Urothelium cell line (cell line): ENCODE measurements at regions not wholly inside any gene's neighbourhood (a gene's known extent, or its start where the extent isn't known, plus 50 kb on each side); places are given as distances from the start of the nearest gene placed in this dataset.
A peak's percentile ranks its signal among the peaks of the same experiment; 100 is the strongest.

ENCODE experiments used
- DNase-seq: peaks from one replicate; pipeline ENCODE4 v3.0.0; 2011; ENCODE audit warnings: low spot score, mixed read lengths
- FAIRE-seq: peaks from 2 replicates; lab custom pipeline; 2011; peaks lifted over from hg19 to GRCh38; lab: Jason Lieb, UNC

GRCh38 chr15:95857758-95858157 lies 472.7 kb upstream of the NR2F2 start:
- FAIRE-seq: no peak
- no peak for DNase-seq

- FAIRE-seq: no peak
- no peak for DNase-seq
Observed at GRCh38 chr15:95860406-95860805, 470.1 kb upstream of the NR2F2 start.

- DNase-seq: no peak
- no peak for FAIRE-seq
Observed at GRCh38 chr15:95864467-95864886, 466.0 kb upstream of the NR2F2 start.

GRCh38 chr15:95865330-95865739 lies 465.2 kb upstream of the NR2F2 start:
- FAIRE-seq (no peak), DNase-seq (no peak)

- DNase-seq (no peak), FAIRE-seq (no peak)
Observed at GRCh38 chr15:95866711-95867440, 463.6 kb upstream of the NR2F2 start.

GRCh38 chr15:95868450-95868849 lies 462.1 kb upstream of the NR2F2 start:
- FAIRE-seq (no peak), DNase-seq (no peak)

GRCh38 chr15:95868970-95869369 lies 461.5 kb upstream of the NR2F2 start:
- FAIRE-seq (no peak), DNase-seq (no peak)

- DNase-seq (no peak), FAIRE-seq (no peak)
Observed at GRCh38 chr15:95869920-95870319, 460.6 kb upstream of the NR2F2 start.

- FAIRE-seq (no peak), DNase-seq (no peak)
Observed at GRCh38 chr15:95872366-95872771, 458.1 kb upstream of the NR2F2 start.

GRCh38 chr15:95874637-95875036 lies 455.9 kb upstream of the NR2F2 start:
- no peak for DNase-seq
- FAIRE-seq: no peak

GRCh38 chr15:95875121-95875643 lies 455.3 kb upstream of the NR2F2 start:
- peak; percentile 30 for DNase-seq
- no peak for FAIRE-seq

GRCh38 chr15:95880031-95880570 lies 450.4 kb upstream of the NR2F2 start:
- DNase-seq (no peak), FAIRE-seq (no peak)

- FAIRE-seq (no peak), DNase-seq (no peak)
Observed at GRCh38 chr15:95880630-95881029, 449.9 kb upstream of the NR2F2 start.

GRCh38 chr15:95883064-95883463 lies 447.4 kb upstream of the NR2F2 start:
- no peak for FAIRE-seq
- no peak for DNase-seq

GRCh38 chr15:95884276-95884675 lies 446.2 kb upstream of the NR2F2 start:
- DNase-seq (peak; percentile 10), FAIRE-seq (no peak)

- DNase-seq: no peak
- no peak for FAIRE-seq
Observed at GRCh38 chr15:95887666-95888390, 442.7 kb upstream of the NR2F2 start.

GRCh38 chr15:95888762-95889161 lies 441.7 kb upstream of the NR2F2 start:
- DNase-seq (no peak), FAIRE-seq (no peak)

- DNase-seq (no peak), FAIRE-seq (no peak)
Observed at GRCh38 chr15:95894407-95894956, 436.0 kb upstream of the NR2F2 start.

- no peak for FAIRE-seq
- DNase-seq: no peak
Observed at GRCh38 chr15:95895508-95895907, 435.0 kb upstream of the NR2F2 start.

- FAIRE-seq: no peak
- DNase-seq: no peak
Observed at GRCh38 chr15:95897651-95898050, 432.8 kb upstream of the NR2F2 start.

- no peak for FAIRE-seq
- DNase-seq: no peak
Observed at GRCh38 chr15:95898761-95899160, 431.7 kb upstream of the NR2F2 start.

- FAIRE-seq (no peak), DNase-seq (no peak)
Observed at GRCh38 chr15:95901271-95901670, 429.2 kb upstream of the NR2F2 start.
